ENCODE measurements at regions not wholly inside any gene's neighbourhood (a gene's known extent, or its start where the extent isn't known, plus 50 kb on each side); places are given as distances from the start of the nearest gene placed in this dataset.
"Not testable (repeated sequence)": the region's sequence is repeated elsewhere in the genome, so short reads cannot be mapped to it uniquely, and the experiment has no call there.

- no peak for DNase-seq (ENCODE audit: low spot score)
Measured at GRCh38 chr6:115798229-115798628, 262.5 kb downstream of the FRK start.

GRCh38 chr6:115796829-115797228, 263.9 kb downstream of the FRK start:
- no peak for DNase-seq (ENCODE audit: low spot score)

- DNase-seq (ENCODE audit: low spot score), result peak; percentile 35
Measured at GRCh38 chr6:115796061-115796460, 264.6 kb downstream of the FRK start.

- no peak for DNase-seq (ENCODE audit: low spot score)
Measured at GRCh38 chr6:115783402-115784061, 277.2 kb downstream of the FRK start.

GRCh38 chr6:115782612-115783011, 278.1 kb downstream of the FRK start:
- no peak for DNase-seq (ENCODE audit: low spot score)

- DNase-seq (ENCODE audit: low spot score), result no peak
Measured at GRCh38 chr6:115773741-115774140, 286.9 kb downstream of the FRK start.

GRCh38 chr6:115770851-115771250, 289.8 kb downstream of the FRK start:
- DNase-seq (ENCODE audit: low spot score), result no peak

- DNase-seq (ENCODE audit: low spot score), result no peak
Measured at GRCh38 chr6:115768500-115768899, 292.2 kb downstream of the FRK start.

GRCh38 chr6:115767931-115768330, 292.8 kb downstream of the FRK start:
- DNase-seq (ENCODE audit: low spot score), result peak; percentile 5

GRCh38 chr6:115766745-115767462, 293.8 kb downstream of the FRK start:
- no peak for DNase-seq (ENCODE audit: low spot score)

GRCh38 chr6:115765966-115766365, 294.7 kb downstream of the FRK start:
- DNase-seq (ENCODE audit: low spot score), result no peak

GRCh38 chr6:115759051-115759450, 301.6 kb downstream of the FRK start:
- no peak for DNase-seq (ENCODE audit: low spot score)

- DNase-seq (ENCODE audit: low spot score), result no peak
Measured at GRCh38 chr6:115753446-115753845, 307.2 kb downstream of the FRK start.

- DNase-seq (ENCODE audit: low spot score), result no peak
Measured at GRCh38 chr6:115750946-115751345, 309.7 kb downstream of the FRK start.

- no peak for DNase-seq (ENCODE audit: low spot score)
Measured at GRCh38 chr6:115750292-115750691, 310.4 kb downstream of the FRK start.

GRCh38 chr6:115747719-115748118, 313.0 kb downstream of the FRK start:
- no peak for DNase-seq (ENCODE audit: low spot score)

GRCh38 chr6:115746583-115746982, 314.1 kb downstream of the FRK start:
- not testable (repeated sequence) for DNase-seq (ENCODE audit: low spot score)

GRCh38 chr6:115740907-115741306, 319.8 kb downstream of the FRK start:
- DNase-seq (ENCODE audit: low spot score), result no peak

GRCh38 chr6:115735610-115736009, 325.1 kb downstream of the FRK start:
- no peak for DNase-seq (ENCODE audit: low spot score)

GRCh38 chr6:115733426-115733825, 327.3 kb downstream of the FRK start:
- DNase-seq (ENCODE audit: low spot score), result no peak

GRCh38 chr6:115729036-115729435, 331.7 kb downstream of the FRK start:
- no peak for DNase-seq (ENCODE audit: low spot score)

GRCh38 chr6:115728171-115728570, 332.5 kb downstream of the FRK start:
- DNase-seq (ENCODE audit: low spot score), result no peak

- DNase-seq (ENCODE audit: low spot score), result no peak
Measured at GRCh38 chr6:115721564-115721963, 339.1 kb downstream of the FRK start.

- DNase-seq (ENCODE audit: low spot score), result no peak
Measured at GRCh38 chr6:115720900-115721299, 339.8 kb downstream of the FRK start.

Data from COLO829 (cell line).